ENCODE measurements at regions not wholly inside any gene's neighbourhood (a gene's known extent, or its start where the extent isn't known, plus 50 kb on each side); places are given as distances from the start of the nearest gene placed in this dataset.

DNA sequence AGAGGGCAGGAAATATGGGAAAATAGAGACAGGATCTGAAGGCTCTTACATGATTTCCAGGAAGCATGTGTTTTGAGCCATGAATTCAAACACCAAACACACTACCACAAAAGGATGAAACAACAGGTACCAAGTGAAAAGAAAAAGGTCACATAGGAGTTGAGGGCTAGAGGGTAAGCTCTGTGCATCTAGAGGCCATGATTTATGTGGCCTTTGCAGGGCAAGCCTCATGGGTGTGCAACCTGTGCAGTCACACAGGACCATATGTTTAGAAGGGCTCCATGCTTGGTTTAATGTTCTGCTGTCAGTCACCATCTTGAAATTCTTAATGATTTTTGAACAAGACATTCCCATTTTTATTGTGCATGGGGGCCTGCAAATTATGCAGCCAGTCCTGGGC lies 134.5 kb upstream of the CCDC68 start:
- TF ChIP-seq, protein P1, sequence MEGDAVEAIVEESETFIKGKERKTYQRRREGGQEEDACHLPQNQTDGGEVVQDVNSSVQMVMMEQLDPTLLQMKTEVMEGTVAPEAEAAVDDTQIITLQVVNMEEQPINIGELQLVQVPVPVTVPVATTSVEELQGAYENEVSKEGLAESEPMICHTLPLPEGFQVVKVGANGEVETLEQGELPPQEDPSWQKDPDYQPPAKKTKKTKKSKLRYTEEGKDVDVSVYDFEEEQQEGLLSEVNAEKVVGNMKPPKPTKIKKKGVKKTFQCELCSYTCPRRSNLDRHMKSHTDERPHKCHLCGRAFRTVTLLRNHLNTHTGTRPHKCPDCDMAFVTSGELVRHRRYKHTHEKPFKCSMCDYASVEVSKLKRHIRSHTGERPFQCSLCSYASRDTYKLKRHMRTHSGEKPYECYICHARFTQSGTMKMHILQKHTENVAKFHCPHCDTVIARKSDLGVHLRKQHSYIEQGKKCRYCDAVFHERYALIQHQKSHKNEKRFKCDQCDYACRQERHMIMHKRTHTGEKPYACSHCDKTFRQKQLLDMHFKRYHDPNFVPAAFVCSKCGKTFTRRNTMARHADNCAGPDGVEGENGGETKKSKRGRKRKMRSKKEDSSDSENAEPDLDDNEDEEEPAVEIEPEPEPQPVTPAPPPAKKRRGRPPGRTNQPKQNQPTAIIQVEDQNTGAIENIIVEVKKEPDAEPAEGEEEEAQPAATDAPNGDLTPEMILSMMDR (IDR thresholded peaks at IDR 0.05), result no peak
- no peak for TF ChIP-seq POLR2A (IDR thresholded peaks at IDR 0.05)

Data from Peyer's patch (tissue), 4 donors.